ENCODE measurements at regions not wholly inside any gene's neighbourhood (a gene's known extent, or its start where the extent isn't known, plus 50 kb on each side); places are given as distances from the start of the nearest gene placed in this dataset.
A peak's percentile ranks its signal among the peaks of the same experiment; 100 is the strongest.

DNA sequence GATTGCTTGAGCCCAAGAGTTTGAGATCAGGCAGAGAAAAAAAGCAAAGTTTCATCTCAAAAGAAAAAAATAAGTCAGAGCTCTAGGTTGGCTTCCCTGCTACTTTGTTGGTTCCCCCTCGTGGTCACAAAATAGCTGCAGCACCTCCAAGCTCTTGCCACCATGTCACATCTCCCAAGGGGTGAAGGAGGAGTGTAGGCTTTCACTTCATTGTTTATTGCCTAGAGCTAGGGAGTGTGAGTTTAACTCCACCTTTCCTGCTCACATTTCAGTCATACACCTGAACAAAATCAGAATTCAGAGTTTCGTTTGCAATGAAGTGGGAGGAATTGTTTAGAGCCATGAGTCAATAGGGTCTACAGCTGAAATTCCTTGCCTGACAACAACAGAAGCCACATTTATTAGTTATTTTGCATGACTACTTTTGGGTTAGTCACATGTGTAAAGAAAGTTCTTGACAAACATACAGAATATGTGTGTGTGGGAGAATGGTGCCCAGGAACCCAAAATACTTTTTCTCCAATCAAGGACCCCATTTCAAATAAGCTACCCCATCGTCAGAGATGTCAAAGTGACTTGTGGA lies 56.2 kb upstream of the UFL1 start:
- Mint-ChIP-seq H3K36me3 (ENCODE audit: low read depth) (no peaks in the 10 kb centered on the region), H3K27me3 (ENCODE audit: low read depth, poor library complexity) (no peaks in the 10 kb centered on the region), H3K4me1 (peaks cover 2% of the 10 kb centered on the region), H3K4me3 (no peak overlapping the region), H3K9me3 (no peaks in the 10 kb centered on the region), H3K27ac (no peak overlapping the region)
- TF ChIP-seq, protein P1, sequence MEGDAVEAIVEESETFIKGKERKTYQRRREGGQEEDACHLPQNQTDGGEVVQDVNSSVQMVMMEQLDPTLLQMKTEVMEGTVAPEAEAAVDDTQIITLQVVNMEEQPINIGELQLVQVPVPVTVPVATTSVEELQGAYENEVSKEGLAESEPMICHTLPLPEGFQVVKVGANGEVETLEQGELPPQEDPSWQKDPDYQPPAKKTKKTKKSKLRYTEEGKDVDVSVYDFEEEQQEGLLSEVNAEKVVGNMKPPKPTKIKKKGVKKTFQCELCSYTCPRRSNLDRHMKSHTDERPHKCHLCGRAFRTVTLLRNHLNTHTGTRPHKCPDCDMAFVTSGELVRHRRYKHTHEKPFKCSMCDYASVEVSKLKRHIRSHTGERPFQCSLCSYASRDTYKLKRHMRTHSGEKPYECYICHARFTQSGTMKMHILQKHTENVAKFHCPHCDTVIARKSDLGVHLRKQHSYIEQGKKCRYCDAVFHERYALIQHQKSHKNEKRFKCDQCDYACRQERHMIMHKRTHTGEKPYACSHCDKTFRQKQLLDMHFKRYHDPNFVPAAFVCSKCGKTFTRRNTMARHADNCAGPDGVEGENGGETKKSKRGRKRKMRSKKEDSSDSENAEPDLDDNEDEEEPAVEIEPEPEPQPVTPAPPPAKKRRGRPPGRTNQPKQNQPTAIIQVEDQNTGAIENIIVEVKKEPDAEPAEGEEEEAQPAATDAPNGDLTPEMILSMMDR (IDR thresholded peaks at IDR 0.05): no peak
- no peak for DNase-seq

DNA sequence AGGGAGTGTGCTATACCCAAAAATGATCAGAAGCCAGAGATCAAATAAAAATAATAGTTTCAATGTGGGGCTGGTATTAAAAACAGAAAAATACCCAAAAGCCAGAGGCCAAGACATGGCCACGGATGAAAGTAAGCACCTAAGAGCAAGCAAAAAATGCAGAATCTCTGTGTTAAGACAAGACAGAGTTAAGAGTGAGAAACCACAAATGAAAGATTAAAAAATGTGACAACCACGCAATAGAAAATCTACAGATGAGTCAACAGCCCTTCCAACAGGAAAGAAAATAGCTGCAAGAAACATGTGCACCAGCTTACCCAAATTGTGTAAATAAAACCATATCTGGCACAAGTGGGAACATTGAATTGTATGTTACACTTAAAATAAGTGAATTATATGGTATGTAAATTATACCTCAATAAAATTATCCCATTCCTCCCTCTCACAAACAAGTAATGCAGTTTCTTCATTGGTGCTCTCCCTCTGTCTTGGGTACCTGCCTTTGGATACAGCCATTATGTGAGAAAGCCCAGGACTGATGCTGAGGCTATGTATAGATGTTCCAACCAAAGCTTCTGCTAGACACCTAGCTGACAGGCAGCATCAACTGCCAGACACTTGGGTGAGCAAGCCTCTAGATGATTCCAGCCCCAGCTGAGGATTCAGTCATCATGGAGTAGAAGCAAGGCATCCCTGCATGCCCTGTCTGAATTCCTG lies 55.3 kb upstream of the UFL1 start:
- Mint-ChIP-seq H3K27me3 (ENCODE audit: low read depth, poor library complexity) (no peaks in the 10 kb centered on the region), H3K9me3 (no peaks in the 10 kb centered on the region), H3K27ac (no peak overlapping the region), H3K4me1 (no peaks in the 10 kb centered on the region), H3K4me3 (no peak overlapping the region), H3K36me3 (ENCODE audit: low read depth) (no peaks in the 10 kb centered on the region)
- TF ChIP-seq, protein P1 (IDR thresholded peaks at IDR 0.05): no peak
- DNase-seq: no peak

DNA sequence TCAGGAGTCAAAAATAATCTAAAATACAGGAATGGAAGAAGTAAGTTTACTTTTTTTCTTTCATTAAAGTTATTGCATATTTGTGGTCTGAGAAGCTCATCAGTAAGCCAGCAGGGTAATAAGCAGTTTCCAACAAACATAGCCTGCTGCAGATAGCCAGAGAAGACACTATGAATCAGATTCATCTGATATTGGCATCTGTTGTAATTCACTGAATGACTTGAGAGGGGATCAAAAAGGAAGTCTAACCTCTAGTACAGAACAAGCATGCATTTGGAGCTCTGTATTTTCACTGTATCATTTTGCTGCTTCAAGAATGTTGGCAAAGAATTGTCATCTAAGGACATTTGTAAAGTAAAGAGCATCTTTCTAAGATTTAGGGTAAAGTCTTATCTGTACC lies 53.8 kb upstream of the UFL1 start:
- TF ChIP-seq, protein P1 (IDR thresholded peaks at IDR 0.05): no peak

DNA sequence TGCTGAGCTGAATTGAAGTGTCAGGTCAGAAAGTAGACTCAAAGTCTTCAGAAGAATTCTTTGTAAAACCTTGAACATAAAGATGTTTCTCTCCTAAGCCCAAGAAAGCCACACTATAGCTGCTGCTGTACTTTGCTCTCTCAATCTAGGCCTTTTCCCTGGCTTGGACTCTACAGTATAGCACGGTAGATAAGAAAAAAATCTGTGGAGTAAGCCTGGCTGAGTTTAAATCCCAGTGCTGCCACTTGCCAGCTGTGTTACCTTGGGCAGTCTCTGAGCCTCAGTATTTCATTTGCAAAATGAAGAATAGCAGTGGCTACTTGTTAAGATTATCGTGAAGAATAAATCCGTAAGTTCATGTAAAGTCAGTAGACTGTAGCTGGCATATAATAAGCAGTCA lies 53.3 kb upstream of the UFL1 start:
- Mint-ChIP-seq H3K36me3 (ENCODE audit: low read depth) (no peaks in the 10 kb centered on the region), H3K4me1 (no peaks in the 10 kb centered on the region), H3K27ac (peak overlapping the region; percentile 30), H3K4me3 (no peak overlapping the region), H3K9me3 (no peaks in the 10 kb centered on the region), H3K27me3 (ENCODE audit: low read depth, poor library complexity) (peaks cover 5% of the 10 kb centered on the region)
- DNase-seq: no peak
- TF ChIP-seq, protein P1 (IDR thresholded peaks at IDR 0.05): no peak

More for the DNA sequence above, 53.8 kb upstream of the UFL1 start:
- DNase-seq: no peak
- Mint-ChIP-seq H3K27me3 (ENCODE audit: low read depth, poor library complexity) (peaks cover 3% of the 10 kb centered on the region), H3K9me3 (no peaks in the 10 kb centered on the region), H3K4me3 (no peak overlapping the region), H3K27ac (peak overlapping the region; percentile 30), H3K4me1 (no peaks in the 10 kb centered on the region), H3K36me3 (ENCODE audit: low read depth) (no peaks in the 10 kb centered on the region)

DNA sequence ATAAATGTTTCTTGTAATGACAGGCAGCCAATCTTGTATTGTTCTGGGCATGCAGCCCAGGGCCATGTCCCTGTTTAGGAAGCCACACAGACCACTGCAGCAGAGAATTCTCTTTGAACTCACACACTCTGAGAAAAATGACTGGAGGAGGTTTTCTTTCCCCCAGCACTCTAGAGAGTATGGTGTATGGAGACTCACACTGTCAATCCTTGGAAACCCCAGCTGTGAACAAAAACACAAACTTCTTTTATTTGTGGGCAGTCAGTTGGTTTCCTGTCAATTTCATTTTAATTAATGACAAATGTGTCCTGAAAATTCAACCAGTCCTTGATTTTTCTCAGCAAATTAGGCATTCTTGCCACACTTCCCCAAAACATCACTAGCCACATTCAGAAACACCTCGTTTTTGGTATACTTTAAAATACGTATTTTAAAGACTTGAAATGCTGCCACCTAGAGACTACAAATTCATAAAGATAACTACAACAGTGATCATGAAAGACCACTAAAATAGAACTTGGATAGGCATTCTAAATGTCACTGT lies 52.9 kb upstream of the UFL1 start:
- no peak for DNase-seq
- TF ChIP-seq, protein P1 (IDR thresholded peaks at IDR 0.05): no peak
- Mint-ChIP-seq H3K4me3 (no peak overlapping the region), H3K27ac (no peak overlapping the region), H3K27me3 (ENCODE audit: low read depth, poor library complexity) (peaks cover 5% of the 10 kb centered on the region), H3K9me3 (no peaks in the 10 kb centered on the region), H3K4me1 (no peaks in the 10 kb centered on the region), H3K36me3 (ENCODE audit: low read depth) (no peaks in the 10 kb centered on the region)

All from nephron progenitor cell (in vitro differentiated cells).